Body of pancreas (tissue), 4 donors: ENCODE measurements at regions not wholly inside any gene's neighbourhood (a gene's known extent, or its start where the extent isn't known, plus 50 kb on each side); places are given as distances from the start of the nearest gene placed in this dataset.

Experiments used
- ATAC-seq: fragments of 150-250 bp; one replicate; pipeline ENCODE4 v1.9.1; 2016
- DNase-seq, 4 donors: peaks; one replicate each; pipeline ENCODE4 v3.0.0-alpha.2; 2019
- H3K27ac ChIP-seq, 4 donors: fragments of 200-600 bp; sonication (generic); 1 replicate in 3 of 4; 2 replicates in 1 of 4; pipeline versions ENCODE4 v1.5.1 to v1.6.1; 2016 to 2019; ENCODE audit warnings: mild to moderate bottlenecking in 1 of 4, mixed read lengths in 1 of 4, moderate library complexity in 1 of 4
- H3K27me3 ChIP-seq, 2 donors: fragments of 200-600 bp; sonication (generic); one replicate each; pipeline ENCODE4 v1.6.0; 2016; ENCODE audit warnings: mild to moderate bottlenecking in 1 of 2
- H3K36me3 ChIP-seq, 2 donors: fragments of 200-600 bp; sonication (generic); replicated peaks in 1 of 2; 2 replicates each; pipeline ENCODE4 v1.5.1; 2016; ENCODE audit warnings: low read depth in 2 of 2; ENCODE audit not compliant: insufficient read depth in 1 of 2
- H3K4me1 ChIP-seq: fragments of 200-600 bp; sonication (generic); one replicate; pipeline ENCODE4 v1.6.0; 2016
- H3K4me3 ChIP-seq, 2 donors: fragments of 200-600 bp; sonication (generic); 1 replicate in 1 of 2; 2 replicates in 1 of 2; pipeline ENCODE4 v1.5.1; 2016 to 2019
- H3K9me3 ChIP-seq, 3 donors: fragments of 200-600 bp; sonication (generic); 1 replicate in 2 of 3; 2 replicates in 1 of 3; pipeline ENCODE4 v1.5.1; 2016
- POLR2A ChIP-seq, 3 donors: fragments of 450-650 bp; IDR thresholded peaks; one replicate each; pipeline ENCODE4 v1.6.1; 2016; ENCODE audit warnings: antibody characterized with exemption in 3 of 3, mild to moderate bottlenecking in 2 of 3
- WGBS, 2 donors: methylation state at CpG; one replicate each; pipeline ENCODE4 v1.1.5; 2017; 5-methylcytosine and 5-hydroxymethylcytosine counted together
- intact Hi-C: fragments of 100-400 bp; cut with DNase I; formaldehyde crosslinking; loops from one replicate; pipeline ENCODE4 v1.15.1; 2023
- TF ChIP-seq, protein P1 (sequence below), 7 experiments: fragments of 450-650 bp in 4 of 7; fragments of 200-600 bp in 3 of 7; sonication (generic) in 3 of 7; IDR thresholded peaks; one replicate each; pipeline ENCODE4 v1.5.1; 2016 to 2019; ENCODE audit warnings: antibody characterized with exemption in 7 of 7

DNA sequence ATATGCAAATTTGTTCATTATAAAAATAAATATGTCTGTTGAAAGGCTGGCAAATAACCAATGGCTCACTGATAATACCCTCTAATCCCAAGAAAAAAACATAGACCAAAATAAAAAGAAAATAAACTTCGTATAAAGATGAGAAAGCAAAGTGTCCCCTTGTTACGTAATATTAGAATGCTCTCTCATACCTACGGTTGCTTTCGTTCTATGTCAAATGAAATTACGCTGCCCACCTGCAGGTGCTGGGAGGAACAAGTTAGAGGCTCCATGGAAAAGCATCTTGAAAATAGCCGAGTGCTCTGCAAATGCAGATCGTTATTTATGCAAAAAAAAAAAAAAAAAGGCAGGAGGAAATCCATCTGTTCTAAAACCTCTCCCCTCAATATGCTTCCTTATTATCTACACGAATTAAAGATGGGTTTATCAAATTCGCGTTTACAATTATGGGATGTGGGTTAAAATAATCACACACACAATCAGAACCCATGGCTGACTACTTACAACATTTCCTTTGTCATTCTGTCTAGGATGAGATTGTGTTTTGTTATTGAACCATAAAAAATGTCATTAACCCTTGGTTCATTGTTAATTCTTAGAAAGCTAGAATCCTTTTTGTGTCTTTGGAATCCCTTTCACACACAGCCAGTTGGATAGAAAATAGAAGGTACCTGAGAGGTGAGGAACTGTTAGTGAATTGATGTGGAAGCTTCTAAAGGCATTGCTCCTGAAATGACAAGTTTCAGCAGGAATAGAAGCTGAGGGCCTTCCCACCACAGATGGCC lies 268.6 kb downstream of the SETD4 start:
- 88 to 91% methylated on average over 10 of the region's 10 CpGs for WGBS, 2 donors
- ATAC-seq (no peak), DNase-seq (no peak)
- H3K4me3 ChIP-seq = no peak overlapping the region
- TF ChIP-seq, protein P1, sequence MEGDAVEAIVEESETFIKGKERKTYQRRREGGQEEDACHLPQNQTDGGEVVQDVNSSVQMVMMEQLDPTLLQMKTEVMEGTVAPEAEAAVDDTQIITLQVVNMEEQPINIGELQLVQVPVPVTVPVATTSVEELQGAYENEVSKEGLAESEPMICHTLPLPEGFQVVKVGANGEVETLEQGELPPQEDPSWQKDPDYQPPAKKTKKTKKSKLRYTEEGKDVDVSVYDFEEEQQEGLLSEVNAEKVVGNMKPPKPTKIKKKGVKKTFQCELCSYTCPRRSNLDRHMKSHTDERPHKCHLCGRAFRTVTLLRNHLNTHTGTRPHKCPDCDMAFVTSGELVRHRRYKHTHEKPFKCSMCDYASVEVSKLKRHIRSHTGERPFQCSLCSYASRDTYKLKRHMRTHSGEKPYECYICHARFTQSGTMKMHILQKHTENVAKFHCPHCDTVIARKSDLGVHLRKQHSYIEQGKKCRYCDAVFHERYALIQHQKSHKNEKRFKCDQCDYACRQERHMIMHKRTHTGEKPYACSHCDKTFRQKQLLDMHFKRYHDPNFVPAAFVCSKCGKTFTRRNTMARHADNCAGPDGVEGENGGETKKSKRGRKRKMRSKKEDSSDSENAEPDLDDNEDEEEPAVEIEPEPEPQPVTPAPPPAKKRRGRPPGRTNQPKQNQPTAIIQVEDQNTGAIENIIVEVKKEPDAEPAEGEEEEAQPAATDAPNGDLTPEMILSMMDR (IDR thresholded peaks at IDR 0.05) = no peak
- TF ChIP-seq POLR2A (IDR thresholded peaks at IDR 0.05) = no peak
- no peaks in the 10 kb centered on the region for H3K36me3 ChIP-seq
- intact Hi-C loops = no loop called here
- H3K9me3 ChIP-seq = no peaks in the 10 kb centered on the region
- H3K27ac ChIP-seq = no peak overlapping the region
- peaks cover 8% of the 10 kb centered on the region for H3K4me1 ChIP-seq
- H3K27me3 ChIP-seq = no peaks in the 10 kb centered on the region

DNA sequence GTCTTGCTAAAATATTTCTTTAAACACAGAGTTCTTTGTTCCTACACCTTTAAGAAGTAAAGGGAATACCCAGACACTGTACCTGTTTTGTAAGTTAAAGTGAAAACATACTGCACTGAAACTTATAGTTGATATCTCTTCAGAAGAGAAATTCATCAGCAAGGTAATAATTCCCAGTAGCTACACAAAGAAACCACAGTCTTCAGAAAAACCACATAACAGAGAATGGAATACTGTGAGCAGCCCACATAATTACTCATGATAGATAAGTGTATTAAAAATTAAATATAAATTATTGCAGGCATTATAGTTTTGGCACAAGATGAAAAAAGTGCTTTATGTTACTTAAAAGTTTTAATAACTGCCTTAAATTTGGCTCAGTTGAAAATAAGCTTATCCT lies 276.6 kb downstream of the SETD4 start:
- ATAC-seq = no peak
- H3K36me3 ChIP-seq = no peaks in the 10 kb centered on the region
- no peak for TF ChIP-seq POLR2A (IDR thresholded peaks at IDR 0.05)
- TF ChIP-seq, protein P1 (IDR thresholded peaks at IDR 0.05) = no peak

DNA sequence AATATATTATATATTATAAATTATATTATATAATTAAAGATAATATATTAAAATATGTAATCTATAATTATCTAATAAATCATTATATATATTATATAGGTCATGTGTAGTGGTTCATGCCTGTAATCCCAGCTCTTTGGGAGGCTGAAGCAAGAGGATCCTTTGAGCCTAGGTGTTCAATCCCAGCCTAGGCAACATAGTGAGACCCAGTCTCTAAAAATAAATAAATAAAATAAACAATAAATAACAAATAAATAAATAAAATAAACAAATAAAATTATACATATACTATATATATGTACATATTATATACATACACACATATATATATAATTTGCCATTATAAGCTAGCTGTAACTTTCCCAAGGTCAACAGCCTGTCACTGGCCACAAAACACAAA lies 277.7 kb downstream of the SETD4 start:
- Histone ChIP-seq H3K9me3 (no peaks in the 10 kb centered on the region), H3K36me3 (no peaks in the 10 kb centered on the region), H3K4me3 (no peak overlapping the region), H3K27me3 (no peaks in the 10 kb centered on the region), H3K27ac (no peak overlapping the region), H3K4me1 (peaks cover 19% of the 10 kb centered on the region)
- TF ChIP-seq, protein P1 (IDR thresholded peaks at IDR 0.05) = no peak
- TF ChIP-seq POLR2A (IDR thresholded peaks at IDR 0.05) = no peak
- ATAC-seq (no peak), DNase-seq (no peak)
- intact Hi-C loops = no loop called here

More for the DNA sequence above, 276.6 kb downstream of the SETD4 start:
- Histone ChIP-seq H3K4me1 (peaks cover 19% of the 10 kb centered on the region), H3K9me3 (no peaks in the 10 kb centered on the region), H3K27ac (no peak overlapping the region), H3K27me3 (no peaks in the 10 kb centered on the region), H3K4me3 (no peak overlapping the region)
- intact Hi-C loops = no loop called here
- DNase-seq = no peak

- 70 to 76% methylated on average over 4 of the region's 4 CpGs for WGBS, 2 donors
- peak in 1 of 4 donors; percentile 49 for DNase-seq
- H3K36me3 ChIP-seq = no peaks in the 10 kb centered on the region
- no peaks in the 10 kb centered on the region for H3K27me3 ChIP-seq
- peak; percentile 38 for ATAC-seq
- TF ChIP-seq, protein P1 (IDR thresholded peaks at IDR 0.05) = no peak
- no peak for TF ChIP-seq POLR2A (IDR thresholded peaks at IDR 0.05)
- H3K4me3 ChIP-seq = no peak overlapping the region
- intact Hi-C loops = no loop called here
- H3K4me1 ChIP-seq = peaks cover 19% of the 10 kb centered on the region
- H3K9me3 ChIP-seq = no peaks in the 10 kb centered on the region
- H3K27ac ChIP-seq = no peak overlapping the region
These were observed 279.3 kb downstream of the SETD4 start for GRCh38 chr21:35780983-35781382.
